C4-2B (cell line): ENCODE measurements at regions not wholly inside any gene's neighbourhood (a gene's known extent, or its start where the extent isn't known, plus 50 kb on each side); places are given as distances from the start of the nearest gene placed in this dataset.

Experiments used
- CTCF ChIP-seq: fragments of 450-650 bp; conservative IDR thresholded peaks from 2 replicates; pipeline ENCODE4 v1.5.1; 2017; ENCODE audit warnings: mild to moderate bottlenecking
- ZFX ChIP-seq: fragments of 450-650 bp; IDR thresholded peaks from 2 replicates; pipeline ENCODE4 v1.6.1; 2017

GRCh38 chr17:62179525-62180161 is 114.6 kb upstream of the MED13 start:
- no peak for TF ChIP-seq CTCF
- TF ChIP-seq ZFX = no peak
